Transverse colon (tissue), 4 donors: ENCODE measurements at regions not wholly inside any gene's neighbourhood (a gene's known extent, or its start where the extent isn't known, plus 50 kb on each side); places are given as distances from the start of the nearest gene placed in this dataset.

Experiments used
- CTCF ChIP-seq, 5 experiments: fragments of 200-600 bp in 3 of 5; fragments of 450-650 bp in 2 of 5; sonication (generic) in 3 of 5; IDR thresholded peaks; 1 replicate in 2 of 5; 2 replicates in 3 of 5; pipeline ENCODE4 v1.5.1; 2016 to 2017; ENCODE audit warnings: antibody characterized with exemption in 5 of 5, inconsistent platforms in 3 of 5, mild to moderate bottlenecking in 2 of 5, moderate library complexity in 1 of 5
- POLR2A ChIP-seq: fragments of 450-650 bp; IDR thresholded peaks from one replicate; pipeline ENCODE4 v1.6.1; 2016; ENCODE audit warnings: antibody characterized with exemption, mild to moderate bottlenecking, moderate library complexity
- POLR2AphosphoS5 ChIP-seq, 3 donors: sonication (generic); formaldehyde crosslinking; IDR thresholded peaks; one replicate each; pipeline ENCODE4 v1.6.1; 2016; ENCODE audit warnings: antibody characterized with exemption in 3 of 3

- TF ChIP-seq POLR2AphosphoS5 (IDR thresholded peaks at IDR 0.05), result no peak
- no peak for TF ChIP-seq CTCF (IDR thresholded peaks at IDR 0.05)
- TF ChIP-seq POLR2A, result no peak
Observed at GRCh38 chr20:54860716-54861115, 385.3 kb downstream of the DOK5 start.
